ENCODE measurements at regions not wholly inside any gene's neighbourhood (a gene's known extent, or its start where the extent isn't known, plus 50 kb on each side); places are given as distances from the start of the nearest gene placed in this dataset.

DNA sequence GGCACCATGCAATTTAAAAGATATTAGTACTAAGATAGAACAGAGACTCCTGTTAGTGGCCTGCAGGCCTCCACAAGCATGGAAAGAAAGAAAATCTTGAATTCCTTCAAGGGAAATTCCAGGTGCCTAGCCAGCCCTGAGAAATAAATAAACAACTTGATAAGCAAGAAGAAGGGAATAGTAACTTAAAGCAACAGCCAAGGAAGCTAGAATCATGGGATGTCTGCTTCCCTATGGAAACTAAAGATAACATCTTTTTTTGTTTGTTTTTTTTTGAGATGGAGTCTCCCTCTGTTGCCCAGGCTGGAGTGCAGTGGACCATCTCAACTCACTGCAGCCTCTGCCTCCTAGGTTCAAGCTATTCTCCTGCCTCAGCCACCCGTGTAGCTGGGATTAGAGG lies 128.6 kb downstream of the SKIDA1 start (continued):
- TF ChIP-seq CBX5 (IDR thresholded peaks at IDR 0.05; ENCODE audit: low read depth, low read length): no peak
